Endothelial cell (in vitro differentiated cells): ENCODE measurements at regions not wholly inside any gene's neighbourhood (a gene's known extent, or its start where the extent isn't known, plus 50 kb on each side); places are given as distances from the start of the nearest gene placed in this dataset.

Source experiments
- DNase-seq: peaks from one replicate; pipeline ENCODE4 v3.0.0; 2021; ENCODE audit warnings: low spot score
- H3K27ac Mint-ChIP-seq: one replicate; pipeline ENCODE4 v1.8.0; 2021; ENCODE audit warnings: mixed read lengths, inconsistent platforms; ENCODE audit not compliant: unreplicated experiment
- H3K27me3 Mint-ChIP-seq: one replicate; pipeline ENCODE4 v1.8.0; 2021; ENCODE audit warnings: mild to moderate bottlenecking, moderate library complexity, mixed read lengths, inconsistent platforms; ENCODE audit not compliant: unreplicated experiment
- H3K36me3 Mint-ChIP-seq: one replicate; pipeline ENCODE4 v1.8.0; 2021; ENCODE audit warnings: mild to moderate bottlenecking, low read depth, mixed read lengths, inconsistent platforms; ENCODE audit not compliant: unreplicated experiment
- H3K4me1 Mint-ChIP-seq: one replicate; pipeline ENCODE4 v1.8.0; 2021; ENCODE audit warnings: mild to moderate bottlenecking, mixed read lengths, inconsistent platforms; ENCODE audit not compliant: unreplicated experiment
- H3K4me3 Mint-ChIP-seq: one replicate; pipeline ENCODE4 v1.8.0; 2021; ENCODE audit warnings: mild to moderate bottlenecking, mixed read lengths, inconsistent platforms; ENCODE audit not compliant: unreplicated experiment
- H3K9me3 Mint-ChIP-seq: one replicate; pipeline ENCODE4 v1.8.0; 2021; ENCODE audit warnings: mixed read lengths, inconsistent platforms; ENCODE audit not compliant: unreplicated experiment
- TF ChIP-seq, protein P1 (sequence below): fragments of 200-600 bp; sonication (generic); IDR thresholded peaks from one replicate; pipeline ENCODE4 v1.5.0; 2021; ENCODE audit warnings: antibody characterized with exemption; ENCODE audit not compliant: unreplicated experiment

- no peak for DNase-seq
- Mint-ChIP-seq H3K36me3 (no peaks in the 10 kb centered on the region), H3K4me3 (no peak overlapping the region), H3K9me3 (peaks cover 9% of the 10 kb centered on the region), H3K27ac (no peak overlapping the region), H3K27me3 (peaks cover 2% of the 10 kb centered on the region), H3K4me1 (no peaks in the 10 kb centered on the region)
- TF ChIP-seq, protein P1, sequence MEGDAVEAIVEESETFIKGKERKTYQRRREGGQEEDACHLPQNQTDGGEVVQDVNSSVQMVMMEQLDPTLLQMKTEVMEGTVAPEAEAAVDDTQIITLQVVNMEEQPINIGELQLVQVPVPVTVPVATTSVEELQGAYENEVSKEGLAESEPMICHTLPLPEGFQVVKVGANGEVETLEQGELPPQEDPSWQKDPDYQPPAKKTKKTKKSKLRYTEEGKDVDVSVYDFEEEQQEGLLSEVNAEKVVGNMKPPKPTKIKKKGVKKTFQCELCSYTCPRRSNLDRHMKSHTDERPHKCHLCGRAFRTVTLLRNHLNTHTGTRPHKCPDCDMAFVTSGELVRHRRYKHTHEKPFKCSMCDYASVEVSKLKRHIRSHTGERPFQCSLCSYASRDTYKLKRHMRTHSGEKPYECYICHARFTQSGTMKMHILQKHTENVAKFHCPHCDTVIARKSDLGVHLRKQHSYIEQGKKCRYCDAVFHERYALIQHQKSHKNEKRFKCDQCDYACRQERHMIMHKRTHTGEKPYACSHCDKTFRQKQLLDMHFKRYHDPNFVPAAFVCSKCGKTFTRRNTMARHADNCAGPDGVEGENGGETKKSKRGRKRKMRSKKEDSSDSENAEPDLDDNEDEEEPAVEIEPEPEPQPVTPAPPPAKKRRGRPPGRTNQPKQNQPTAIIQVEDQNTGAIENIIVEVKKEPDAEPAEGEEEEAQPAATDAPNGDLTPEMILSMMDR, result no peak
These were observed 174.4 kb downstream of the ALG10B start for GRCh38 chr12:38490941-38491340.

- Mint-ChIP-seq H3K4me3 (no peak overlapping the region), H3K9me3 (peaks cover 5% of the 10 kb centered on the region), H3K4me1 (no peaks in the 10 kb centered on the region), H3K36me3 (no peaks in the 10 kb centered on the region), H3K27ac (no peak overlapping the region), H3K27me3 (peaks cover 1% of the 10 kb centered on the region)
- TF ChIP-seq, protein P1, result no peak
- DNase-seq, result no peak
These were observed 184.9 kb downstream of the ALG10B start for GRCh38 chr12:38501481-38501880.

- H3K27me3 Mint-ChIP-seq, result peaks cover 1% of the 10 kb centered on the region
- H3K4me1 Mint-ChIP-seq, result no peaks in the 10 kb centered on the region
- H3K4me3 Mint-ChIP-seq, result no peak overlapping the region
- no peaks in the 10 kb centered on the region for H3K36me3 Mint-ChIP-seq
- DNase-seq, result no peak
- no peak overlapping the region for H3K27ac Mint-ChIP-seq
- TF ChIP-seq, protein P1, result no peak
- H3K9me3 Mint-ChIP-seq, result peaks cover 5% of the 10 kb centered on the region
These were observed 185.4 kb downstream of the ALG10B start for GRCh38 chr12:38501991-38502390.

GRCh38 chr12:38502415-38502814 lies 185.8 kb downstream of the ALG10B start:
- H3K9me3 Mint-ChIP-seq, result peaks cover 5% of the 10 kb centered on the region
- H3K4me1 Mint-ChIP-seq, result no peaks in the 10 kb centered on the region
- H3K36me3 Mint-ChIP-seq, result no peaks in the 10 kb centered on the region
- peaks cover 1% of the 10 kb centered on the region for H3K27me3 Mint-ChIP-seq
- no peak overlapping the region for H3K4me3 Mint-ChIP-seq
- no peak overlapping the region for H3K27ac Mint-ChIP-seq
- TF ChIP-seq, protein P1, result no peak
- DNase-seq, result no peak

GRCh38 chr12:38507839-38508238 lies 191.3 kb downstream of the ALG10B start:
- Mint-ChIP-seq H3K9me3 (peaks cover 11% of the 10 kb centered on the region), H3K27me3 (peaks cover 2% of the 10 kb centered on the region), H3K27ac (no peak overlapping the region), H3K36me3 (no peaks in the 10 kb centered on the region), H3K4me1 (no peaks in the 10 kb centered on the region), H3K4me3 (no peak overlapping the region)
- TF ChIP-seq, protein P1, result no peak
- DNase-seq, result no peak
